HG03064 (cell line): ENCODE measurements at regions not wholly inside any gene's neighbourhood (a gene's known extent, or its start where the extent isn't known, plus 50 kb on each side); places are given as distances from the start of the nearest gene placed in this dataset.

Experiments used
- ATAC-seq: cut with Tn5 transposase; IDR thresholded peaks from one replicate; pipeline ENCODE4 v1.9.1; 2021; ENCODE audit warnings: low read depth; ENCODE audit not compliant: unreplicated experiment

- no peak for ATAC-seq
Measured at GRCh38 chr4:188197566-188197965, 58.3 kb downstream of the TRIML1 start.

GRCh38 chr4:188198982-188199792, 59.9 kb downstream of the TRIML1 start:
- ATAC-seq, result no peak

GRCh38 chr4:188201851-188202250, 62.6 kb downstream of the TRIML1 start:
- no peak for ATAC-seq

- ATAC-seq, result no peak
Measured at GRCh38 chr4:188206783-188207182, 67.5 kb downstream of the TRIML1 start.

GRCh38 chr4:188214861-188215260, 75.6 kb downstream of the TRIML1 start:
- no peak for ATAC-seq

GRCh38 chr4:188218392-188218791, 79.2 kb downstream of the TRIML1 start:
- no peak for ATAC-seq

GRCh38 chr4:188220006-188220405, 80.8 kb downstream of the TRIML1 start:
- ATAC-seq, result no peak

- ATAC-seq, result no peak
Measured at GRCh38 chr4:188221090-188221489, 81.8 kb downstream of the TRIML1 start.

- ATAC-seq, result no peak
Measured at GRCh38 chr4:188228279-188228678, 89.0 kb downstream of the TRIML1 start.

GRCh38 chr4:188232428-188232827, 93.2 kb downstream of the TRIML1 start:
- ATAC-seq, result no peak

GRCh38 chr4:188242041-188242440, 102.8 kb downstream of the TRIML1 start:
- no peak for ATAC-seq

- no peak for ATAC-seq
Measured at GRCh38 chr4:188245651-188246050, 106.4 kb downstream of the TRIML1 start.

GRCh38 chr4:188246488-188246887, 107.2 kb downstream of the TRIML1 start:
- no peak for ATAC-seq

GRCh38 chr4:188254211-188254610, 115.0 kb downstream of the TRIML1 start:
- no peak for ATAC-seq

GRCh38 chr4:188262464-188262863, 123.2 kb downstream of the TRIML1 start:
- ATAC-seq, result no peak

GRCh38 chr4:188263321-188263720, 124.1 kb downstream of the TRIML1 start:
- ATAC-seq, result no peak

GRCh38 chr4:188266386-188266785, 127.1 kb downstream of the TRIML1 start:
- ATAC-seq, result no peak

GRCh38 chr4:188268131-188268908, 129.1 kb downstream of the TRIML1 start:
- no peak for ATAC-seq

- ATAC-seq, result no peak
Measured at GRCh38 chr4:188270273-188271069, 131.2 kb downstream of the TRIML1 start.

GRCh38 chr4:188275686-188276085, 136.4 kb downstream of the TRIML1 start:
- no peak for ATAC-seq

- no peak for ATAC-seq
Measured at GRCh38 chr4:188279184-188279583, 139.9 kb downstream of the TRIML1 start.
